HG03060 (cell line): ENCODE measurements at regions not wholly inside any gene's neighbourhood (a gene's known extent, or its start where the extent isn't known, plus 50 kb on each side); places are given as distances from the start of the nearest gene placed in this dataset.
"Not testable (repeated sequence)": the region's sequence is repeated elsewhere in the genome, so short reads cannot be mapped to it uniquely, and the experiment has no call there.

ENCODE experiments used
- ATAC-seq: cut with Tn5 transposase; IDR thresholded peaks from one replicate; pipeline ENCODE4 v1.9.1; 2021; ENCODE audit warnings: low read depth, moderate number of reproducible peaks; ENCODE audit not compliant: unreplicated experiment

DNA sequence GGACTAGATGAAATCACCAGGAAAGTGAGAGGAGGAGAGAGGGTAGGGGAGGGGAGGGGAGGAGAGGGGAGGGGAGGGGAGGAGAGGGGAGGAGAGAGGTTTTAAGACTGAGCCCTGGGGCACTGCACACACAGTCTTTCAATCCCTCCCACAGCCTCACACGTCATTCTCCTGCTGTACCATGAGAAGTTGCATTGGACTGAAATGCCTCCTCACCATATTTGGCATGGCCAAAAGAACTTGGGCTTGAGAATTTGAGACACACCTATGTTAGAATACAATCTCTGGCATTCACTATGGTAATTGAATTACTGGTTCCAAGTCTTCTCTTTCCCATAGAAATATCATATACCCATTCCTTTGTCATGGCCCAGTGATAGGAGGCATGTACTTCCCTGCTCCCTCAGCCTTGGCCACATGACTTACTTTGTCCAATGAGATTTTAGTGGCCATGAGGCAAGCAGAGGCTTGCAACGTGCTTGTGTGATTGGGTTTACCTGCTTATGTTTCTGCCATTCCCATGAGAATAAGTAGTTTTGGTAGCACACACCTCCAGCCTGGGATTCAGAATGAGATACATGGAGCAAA is 133.3 kb upstream of the SMARCA2 start:
- ATAC-seq = no peak

DNA sequence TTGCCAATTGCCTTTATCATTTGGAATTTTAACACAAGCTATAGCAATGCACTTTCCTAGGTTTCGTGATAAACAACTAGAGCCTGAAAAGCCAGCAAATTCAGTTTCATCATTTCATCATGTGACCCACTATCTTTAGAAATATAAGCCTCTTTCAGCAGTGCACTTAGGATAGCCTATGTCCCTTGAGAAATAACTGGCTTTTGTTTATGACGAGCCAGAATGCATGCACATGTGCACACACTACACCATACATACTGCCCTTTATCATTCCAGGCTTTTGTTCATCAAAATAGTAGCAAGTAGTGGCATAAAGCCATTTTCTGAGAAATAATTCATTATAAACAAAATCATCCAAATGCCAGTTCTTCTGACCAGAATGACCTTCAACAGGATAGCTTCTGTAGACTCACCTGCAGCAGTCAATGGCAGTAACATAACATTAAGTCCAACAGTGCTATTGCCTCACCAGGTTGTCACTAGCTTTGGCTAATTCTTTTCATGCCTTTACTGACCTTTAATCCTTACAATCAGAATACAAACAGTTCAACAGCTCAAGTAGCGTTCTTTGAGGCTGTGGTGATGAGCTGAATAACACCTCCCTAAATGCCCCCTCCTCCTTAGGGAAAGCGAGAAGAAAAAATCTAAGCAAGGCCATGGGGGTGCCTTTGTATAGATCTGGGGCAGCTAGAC is 132.3 kb upstream of the SMARCA2 start:
- no peak for ATAC-seq

DNA sequence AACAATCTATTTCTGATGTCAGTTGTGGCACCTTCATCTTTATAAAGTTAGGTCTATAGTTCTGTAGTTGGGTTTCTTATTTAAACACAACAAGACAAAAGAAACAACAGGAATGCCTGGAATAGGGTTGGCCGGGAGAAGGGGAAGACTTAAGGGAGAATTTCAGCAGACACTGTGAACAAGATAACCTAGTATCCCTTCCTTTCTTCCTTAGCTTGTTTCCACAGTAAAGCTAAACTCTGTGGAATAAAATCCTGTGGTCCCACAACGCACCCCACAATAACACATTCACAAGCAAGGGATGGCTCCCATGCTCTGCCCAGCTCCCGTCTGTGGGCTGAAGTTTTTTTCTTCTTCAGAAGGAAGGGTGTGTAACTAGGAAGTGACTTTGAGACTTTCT is 124.9 kb upstream of the SMARCA2 start:
- ATAC-seq = no peak

DNA sequence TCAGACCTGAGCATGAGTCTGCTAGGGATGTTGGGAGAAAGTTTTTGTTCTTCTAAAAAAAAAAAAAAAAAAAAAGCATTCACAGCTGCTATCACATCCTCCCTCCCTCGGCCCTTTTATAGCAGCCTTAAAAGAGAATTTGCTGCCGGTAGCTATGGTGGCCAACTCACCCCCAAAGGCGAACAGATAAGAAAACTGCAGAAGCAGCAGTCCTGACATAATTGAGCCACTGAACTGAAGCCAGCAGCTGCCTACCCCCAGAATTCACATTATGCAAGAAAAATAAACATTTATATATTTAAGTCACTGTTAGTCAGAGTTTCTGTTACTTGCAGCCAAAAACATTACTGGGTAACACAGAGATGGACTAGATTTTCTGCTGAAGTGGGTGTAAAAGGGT is 124.3 kb upstream of the SMARCA2 start:
- no peak for ATAC-seq

DNA sequence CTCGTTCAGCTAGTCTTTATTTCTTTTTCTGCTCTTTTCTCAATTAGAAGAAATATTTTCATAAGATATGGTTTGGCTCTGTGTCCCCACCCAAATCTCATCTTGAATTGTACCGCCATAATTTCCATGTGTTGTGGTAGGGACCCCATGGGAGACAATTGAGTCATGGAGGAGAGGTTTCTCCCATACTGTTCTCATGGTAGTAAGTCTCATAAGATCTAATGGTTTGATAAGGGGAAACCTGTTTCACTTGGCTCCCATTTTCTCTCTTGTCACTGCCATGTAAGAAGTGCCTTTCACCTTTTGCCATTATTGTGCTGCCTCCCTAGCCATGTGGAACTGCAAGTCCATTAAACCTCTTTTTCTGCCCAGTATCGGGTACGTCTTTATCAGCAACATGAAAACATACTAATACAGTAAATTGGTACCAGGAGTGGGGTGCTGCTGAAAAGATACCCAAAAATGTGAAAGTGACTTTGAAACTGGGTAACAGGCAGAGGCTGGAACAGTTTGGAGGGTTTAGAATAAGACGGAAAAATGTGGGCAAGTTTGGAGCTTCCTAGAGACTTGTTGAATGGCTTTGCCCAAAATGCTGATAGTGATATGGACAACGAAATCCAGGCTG is 112.0 kb upstream of the SMARCA2 start:
- not testable (repeated sequence) for ATAC-seq

DNA sequence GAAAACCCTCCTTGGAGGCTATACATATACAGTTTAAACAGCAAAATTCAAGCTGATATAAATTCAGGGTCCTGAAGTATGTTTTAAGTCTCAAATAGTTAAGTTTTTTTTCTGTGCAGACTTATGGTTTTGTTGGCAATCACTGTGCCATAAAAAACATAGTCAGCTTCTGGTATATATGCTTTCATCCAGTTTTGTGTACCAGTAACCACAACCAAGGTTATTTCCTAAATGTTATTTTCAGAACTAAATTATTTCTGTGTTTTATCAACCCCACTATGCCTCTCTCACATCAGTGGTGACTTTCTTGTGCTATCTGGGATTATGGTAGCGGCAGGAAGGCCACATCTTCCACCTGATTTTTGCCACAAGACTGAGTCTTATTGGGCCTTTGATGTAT is 107.7 kb upstream of the SMARCA2 start:
- ATAC-seq = no peak

DNA sequence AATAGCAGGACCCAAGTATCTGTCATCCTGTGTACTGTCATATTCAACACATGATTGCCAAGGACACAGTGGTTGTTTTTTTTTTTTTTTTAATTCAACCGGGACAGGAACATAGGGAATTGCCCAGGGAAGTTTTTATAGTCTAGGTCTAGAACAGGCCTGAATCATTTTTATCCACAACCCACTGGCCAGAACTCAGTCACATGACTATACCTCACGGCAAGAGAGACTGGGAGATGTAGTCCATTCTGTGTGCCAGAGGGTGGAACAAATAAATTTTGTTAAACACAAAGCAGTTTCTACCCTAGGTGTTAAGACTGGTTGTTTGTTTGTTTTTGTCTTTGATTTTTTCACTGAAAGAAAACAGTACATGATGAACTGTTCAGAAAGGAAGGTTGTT is 105.8 kb upstream of the SMARCA2 start:
- no peak for ATAC-seq

DNA sequence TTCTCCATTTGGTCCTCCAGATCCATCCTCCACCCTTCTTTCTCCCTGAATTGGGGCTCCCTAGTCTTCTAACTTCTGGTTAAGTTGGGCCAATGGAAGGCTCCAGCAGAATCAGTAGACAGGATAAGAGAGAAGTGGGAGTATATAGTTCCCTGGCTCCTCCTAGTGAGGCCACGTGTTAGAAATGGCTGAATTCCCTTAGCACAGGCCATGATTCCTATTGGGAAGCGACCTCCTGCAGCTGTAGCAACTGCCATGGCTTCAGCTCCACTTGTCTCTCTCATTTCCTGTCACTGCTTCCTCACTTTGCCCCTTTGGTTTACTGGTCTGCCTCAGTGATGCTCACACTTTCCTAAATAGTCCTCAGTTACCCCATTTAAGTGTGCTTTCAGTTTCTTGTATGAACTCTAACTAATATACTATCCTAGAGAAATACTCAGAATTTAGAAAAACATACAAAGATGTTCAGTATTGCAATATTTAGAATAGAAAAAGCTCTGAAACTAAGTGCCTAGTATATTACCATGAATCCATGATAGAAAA is 104.8 kb upstream of the SMARCA2 start:
- no peak for ATAC-seq

DNA sequence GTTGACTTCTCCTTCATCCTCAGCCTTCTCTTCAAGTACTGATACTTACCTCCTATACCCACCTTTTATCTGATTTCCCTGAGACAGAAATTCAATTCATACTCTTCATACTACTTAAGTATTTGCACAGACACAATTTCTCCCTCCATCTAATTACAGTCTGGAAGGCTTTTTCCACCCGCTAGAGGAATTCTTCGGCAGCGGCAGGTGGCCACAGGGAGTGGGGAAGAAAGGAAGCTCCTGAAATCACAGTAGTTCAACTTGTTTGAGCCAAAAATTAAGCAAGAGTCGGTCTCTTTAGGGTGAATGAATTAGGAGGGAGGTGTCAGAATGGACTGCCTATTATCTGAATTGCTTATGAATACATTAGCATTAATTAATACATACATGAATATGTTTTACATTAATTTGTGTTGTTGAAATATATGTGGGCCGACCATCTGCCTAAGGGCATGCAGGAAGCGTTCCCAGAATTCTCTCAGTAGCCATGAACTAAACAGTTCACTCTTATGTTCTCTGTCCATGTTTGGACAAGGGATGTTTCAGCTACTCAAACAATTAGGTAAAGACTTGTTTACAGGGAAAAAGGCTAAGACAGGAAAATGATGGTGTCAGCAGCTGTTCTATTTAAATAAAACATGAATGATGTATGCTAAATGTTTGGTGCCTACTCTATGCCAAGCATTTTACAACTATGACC is 101.4 kb upstream of the SMARCA2 start:
- no peak for ATAC-seq

DNA sequence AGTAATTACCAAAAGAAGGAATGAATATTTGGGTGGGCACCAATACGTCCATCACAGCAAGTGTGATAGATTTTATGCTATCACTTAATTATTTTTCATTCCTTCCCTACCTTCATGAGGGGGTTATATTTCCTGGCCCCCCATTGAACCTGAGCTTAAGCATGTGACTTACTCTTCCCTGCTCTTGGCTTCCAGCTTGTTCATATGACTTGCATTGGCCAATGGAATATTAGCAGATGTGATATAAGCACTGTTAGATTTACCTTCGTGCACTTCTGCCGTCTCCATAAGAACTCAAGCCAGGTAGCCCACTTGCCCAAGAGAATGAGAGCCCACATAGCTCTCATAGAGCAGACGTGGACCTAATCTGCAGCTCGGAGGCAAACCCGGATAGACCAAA is 99.1 kb upstream of the SMARCA2 start:
- ATAC-seq = no peak

DNA sequence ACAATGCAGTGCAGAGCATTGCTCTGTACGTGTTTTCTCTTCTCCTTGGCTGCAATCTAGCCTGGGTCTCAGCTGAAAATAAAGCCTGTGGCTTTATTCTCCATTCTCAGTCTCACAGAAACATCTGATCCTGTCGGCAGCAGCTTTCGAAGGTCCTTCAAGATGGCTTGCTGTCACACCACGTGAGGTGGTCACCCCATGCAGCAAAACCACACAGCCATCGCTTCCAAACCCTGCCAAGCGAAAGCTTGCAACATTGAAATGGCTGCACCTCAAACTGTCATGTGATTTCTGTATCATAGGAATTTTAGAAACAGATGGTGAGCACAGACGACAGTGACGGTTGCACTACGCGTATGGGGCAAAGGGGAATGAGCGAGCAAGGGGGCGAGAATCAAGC is 98.5 kb upstream of the SMARCA2 start:
- ATAC-seq = no peak

DNA sequence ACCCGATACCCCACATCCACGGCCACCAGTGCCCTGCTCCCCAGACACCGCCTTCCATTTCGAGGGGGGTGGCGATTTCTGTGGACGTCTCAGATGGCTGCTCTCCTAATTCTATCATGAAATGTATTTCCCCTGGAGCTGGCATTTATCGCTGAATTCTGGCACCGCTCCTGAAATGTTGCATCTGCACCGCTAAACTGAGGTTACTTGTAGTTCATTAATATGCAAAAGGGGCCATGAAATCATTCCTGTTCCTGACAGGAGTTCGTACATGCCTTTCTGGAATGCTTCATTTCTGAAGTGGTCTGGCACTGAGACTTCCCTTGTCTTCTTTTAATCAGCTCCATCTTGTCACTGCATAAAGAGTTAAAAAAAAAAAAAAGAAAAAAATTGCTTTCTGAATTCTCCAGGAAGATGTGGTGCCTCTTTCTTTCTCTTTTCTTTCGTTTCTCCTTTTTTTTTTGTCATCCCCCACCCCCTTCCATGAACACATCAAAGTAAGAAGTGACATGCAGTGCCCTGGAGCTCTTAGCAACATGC is 97.7 kb upstream of the SMARCA2 start:
- ATAC-seq = no peak

DNA sequence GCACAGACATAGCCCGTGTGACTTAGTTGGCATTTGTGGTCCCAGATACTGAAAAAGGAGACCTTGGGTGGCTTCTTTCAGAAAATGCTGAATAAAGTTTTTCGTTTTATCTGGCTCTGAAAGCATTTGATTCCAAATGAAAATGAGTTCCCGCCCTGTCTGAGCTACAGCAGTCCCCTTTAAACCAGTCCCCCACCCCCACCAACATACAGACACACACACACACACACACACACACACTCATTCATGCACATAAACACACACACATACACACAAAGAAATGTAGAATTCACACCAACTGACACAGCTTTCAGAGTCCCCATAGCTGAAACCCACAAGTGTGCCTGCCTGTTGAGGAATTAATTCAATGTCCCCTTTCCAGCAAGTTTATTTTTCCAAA is 97.0 kb upstream of the SMARCA2 start:
- no peak for ATAC-seq

DNA sequence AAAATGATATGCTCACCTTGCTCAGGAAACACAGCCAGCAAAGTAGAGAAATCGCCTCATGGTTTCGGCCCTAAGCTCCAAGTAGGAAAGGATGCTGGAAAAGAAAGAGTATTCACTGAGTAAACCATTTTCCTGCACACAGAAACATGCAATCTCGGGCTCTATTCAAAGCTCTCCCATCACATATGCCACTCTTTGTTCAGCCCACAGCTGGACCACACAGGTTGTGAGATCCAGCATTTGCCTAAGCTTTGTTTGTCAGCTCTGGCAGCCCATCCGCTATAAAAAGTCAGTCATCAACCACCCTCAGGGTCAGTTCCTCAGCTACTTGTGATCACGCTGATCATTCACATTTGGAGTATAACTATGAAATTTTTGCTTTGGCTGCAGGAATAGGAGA is 96.5 kb upstream of the SMARCA2 start:
- ATAC-seq = no peak

DNA sequence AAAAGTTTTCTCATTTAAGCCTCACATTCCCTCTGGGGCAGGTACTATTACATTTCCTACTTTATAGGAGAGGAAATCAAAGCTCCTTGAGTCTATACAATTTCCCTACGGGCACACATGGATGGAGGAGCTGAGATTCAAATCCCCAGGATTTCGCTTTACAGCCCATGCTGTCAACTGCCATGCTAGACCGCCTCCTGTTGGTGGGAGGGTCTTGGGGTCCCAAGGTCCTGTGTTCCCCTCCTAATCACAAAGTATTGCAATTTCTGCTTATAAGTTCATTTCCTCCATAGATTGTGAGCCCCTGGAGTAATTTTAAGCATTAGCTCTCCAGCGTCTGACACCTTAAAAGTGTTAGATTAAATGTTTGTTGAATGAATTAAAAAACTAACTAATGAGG is 95.9 kb upstream of the SMARCA2 start:
- ATAC-seq = no peak

DNA sequence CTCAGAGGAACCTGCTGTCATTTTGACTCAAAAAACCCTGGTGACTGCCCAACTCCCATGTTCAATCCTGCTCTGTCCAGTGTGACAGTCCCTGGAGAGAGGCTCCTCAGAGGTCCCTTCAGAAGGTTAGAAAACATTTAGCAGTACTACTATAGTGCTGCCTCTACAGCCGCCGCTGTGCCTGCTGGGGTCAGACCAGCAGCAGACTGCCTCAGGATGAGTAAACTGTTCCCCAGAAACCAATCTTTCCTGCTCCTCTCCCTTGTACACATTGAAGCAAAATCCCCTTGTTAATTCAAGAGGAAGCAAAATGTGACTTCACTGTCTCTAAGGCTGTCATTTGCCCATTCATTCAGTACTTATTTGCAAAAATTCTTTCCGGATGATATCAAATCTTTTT is 94.8 kb upstream of the SMARCA2 start:
- no peak for ATAC-seq

DNA sequence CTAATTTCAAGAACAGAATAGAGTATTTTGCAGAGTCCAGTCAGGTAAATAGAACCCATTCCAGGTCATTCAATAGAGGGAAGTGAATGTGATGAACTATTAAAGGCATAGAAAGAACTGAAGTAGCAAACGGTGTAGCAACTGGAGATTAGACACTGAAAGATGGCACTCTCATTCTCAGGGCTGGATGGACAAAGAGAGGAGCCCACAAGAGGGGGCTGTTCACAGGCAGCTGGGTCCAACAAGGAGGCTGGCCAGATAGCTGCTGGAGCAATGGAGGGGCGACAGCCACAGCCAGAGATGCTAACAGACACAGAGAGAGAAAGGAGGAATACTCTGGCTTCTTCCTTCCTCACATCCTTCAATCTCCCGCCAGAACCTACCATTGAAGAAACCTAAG is 93.1 kb upstream of the SMARCA2 start:
- ATAC-seq = no peak

DNA sequence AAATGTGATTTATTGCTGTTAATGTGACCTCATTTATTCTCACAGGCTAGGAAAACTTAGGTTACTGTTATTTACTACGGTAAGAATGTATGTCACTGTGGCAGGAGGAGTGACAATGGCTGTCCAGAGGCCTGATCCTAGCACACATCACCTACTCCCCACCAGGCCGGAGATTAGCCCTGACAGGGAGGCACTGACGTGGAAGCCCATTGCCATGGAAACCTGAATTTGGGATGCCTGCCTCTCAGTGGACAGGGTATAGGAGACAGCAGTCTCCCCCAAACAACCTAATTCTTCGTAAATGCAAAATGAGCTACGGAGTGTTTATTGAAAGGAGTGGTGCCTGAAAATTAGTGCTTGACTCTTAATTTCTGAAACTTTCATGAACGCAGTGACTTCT is 87.6 kb upstream of the SMARCA2 start:
- ATAC-seq = no peak

DNA sequence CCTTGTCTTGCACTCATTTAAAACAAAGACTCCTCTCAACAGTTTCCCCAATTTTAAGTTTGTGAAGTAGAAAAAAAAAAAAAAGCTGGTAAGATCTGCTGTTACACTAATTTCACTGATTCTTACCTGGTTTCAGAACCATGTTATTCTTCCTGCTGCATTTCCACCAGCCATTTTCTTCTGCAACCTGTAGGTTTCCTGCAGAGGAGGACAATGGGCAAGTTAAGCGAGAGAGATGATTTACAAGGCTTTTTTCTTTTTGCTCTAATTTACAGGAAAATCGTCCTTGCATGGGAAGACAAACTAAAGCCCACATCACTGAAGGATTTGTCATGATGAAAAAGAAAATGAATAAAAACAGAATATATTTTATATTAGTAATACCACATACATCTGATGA is 86.0 kb upstream of the SMARCA2 start:
- no peak for ATAC-seq

DNA sequence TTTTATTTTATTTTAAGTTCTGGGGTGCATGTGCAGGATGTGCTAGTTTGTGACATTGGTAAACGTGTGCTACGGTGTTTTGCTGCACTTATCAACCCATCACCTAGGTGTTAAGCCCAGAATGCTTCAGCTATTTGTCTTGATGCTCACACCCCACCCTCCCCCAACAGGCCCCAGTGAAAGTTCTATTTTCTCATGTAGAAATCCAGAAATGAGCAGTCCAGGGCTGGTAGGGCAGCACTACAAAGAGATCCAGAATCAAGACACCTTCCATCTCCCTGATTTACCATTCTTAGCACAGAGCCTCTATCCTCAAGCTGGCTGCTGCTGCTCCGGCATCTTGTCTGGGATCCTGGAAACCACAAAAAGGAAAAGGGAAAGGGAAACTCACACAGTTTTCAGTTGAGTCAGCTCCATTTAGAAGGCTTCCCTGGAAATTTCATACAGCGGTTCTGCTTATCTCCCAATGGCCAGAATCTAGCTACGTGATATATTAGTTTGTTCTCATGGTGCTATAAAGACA is 85.4 kb upstream of the SMARCA2 start:
- no peak for ATAC-seq

DNA sequence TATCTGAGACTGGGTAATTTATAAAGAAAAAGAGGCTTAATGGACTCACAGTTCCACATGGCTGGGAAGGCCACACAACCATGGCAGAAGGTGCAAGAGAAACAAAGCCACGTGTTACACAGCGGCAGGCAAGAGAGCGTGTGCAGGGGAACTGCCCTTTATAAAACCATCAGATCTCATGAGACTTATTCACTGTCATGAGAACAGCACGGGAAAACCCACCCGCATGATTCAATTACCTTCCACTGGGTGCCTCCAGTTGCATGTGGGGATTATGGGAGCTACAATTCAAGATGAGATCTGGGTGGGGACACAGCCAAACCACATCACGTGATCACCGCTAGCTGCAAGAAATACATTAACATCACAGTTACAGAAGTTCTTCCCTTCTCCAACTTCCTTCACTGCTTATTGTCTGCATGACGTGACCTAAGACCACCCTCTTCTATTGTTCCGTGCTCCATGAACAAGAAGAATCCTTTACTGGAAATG is 84.9 kb upstream of the SMARCA2 start:
- ATAC-seq = not testable (repeated sequence)
